ENCODE measurements at regions not wholly inside any gene's neighbourhood (a gene's known extent, or its start where the extent isn't known, plus 50 kb on each side); places are given as distances from the start of the nearest gene placed in this dataset.
"Not testable (repeated sequence)": the region's sequence is repeated elsewhere in the genome, so short reads cannot be mapped to it uniquely, and the experiment has no call there.

GRCh38 chrX:121876305-121876704 lies 828.9 kb downstream of the GLUD2 start:
- TF ChIP-seq CTCF (IDR thresholded peaks at IDR 0.05; ENCODE audit: insufficient read depth, low read length, severe bottlenecking) = no peak
- Histone ChIP-seq H3K27me3 (ENCODE audit: control insufficient read depth, insufficient read depth, low read length) (no peaks in the 10 kb centered on the region), H3K4me3 (ENCODE audit: low read depth, low read length) (no peak overlapping the region), H3K36me3 (ENCODE audit: control insufficient read depth, insufficient read depth, low read length) (no peaks in the 10 kb centered on the region)
- no peak for FAIRE-seq
- peak; percentile 54 for DNase-seq (ENCODE audit: low read depth)

GRCh38 chrX:121877337-121877736 lies 829.9 kb downstream of the GLUD2 start:
- DNase-seq (ENCODE audit: low read depth); FAIRE-seq; H3K36me3 ChIP-seq (ENCODE audit: control insufficient read depth, insufficient read depth, low read length): not testable (repeated sequence)

DNA sequence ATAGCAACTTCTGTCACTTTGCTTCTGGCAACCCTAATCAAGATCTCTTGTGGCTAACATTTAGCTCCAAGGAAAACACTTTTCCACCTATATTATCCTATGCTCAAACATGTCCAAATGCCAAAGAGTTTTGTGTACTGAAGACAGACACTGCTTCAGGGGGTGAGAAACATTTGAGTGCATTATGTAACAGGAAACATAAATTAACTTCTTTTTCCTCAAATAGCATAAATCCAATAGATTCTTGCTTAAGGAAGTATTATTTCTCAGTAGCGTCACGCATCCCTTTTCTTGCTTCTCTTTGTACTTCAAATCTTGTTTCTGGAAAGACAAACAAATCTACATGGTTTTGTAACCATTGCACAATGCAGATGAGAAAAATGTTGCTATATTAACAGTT lies 839.1 kb downstream of the GLUD2 start:
- no peaks in the 10 kb centered on the region for H3K27me3 ChIP-seq (ENCODE audit: control insufficient read depth, insufficient read depth, low read length)
- no peak for TF ChIP-seq CTCF (IDR thresholded peaks at IDR 0.05; ENCODE audit: insufficient read depth, low read length, severe bottlenecking)
- peak; percentile 36 for DNase-seq (ENCODE audit: low read depth)
- no peak overlapping the region for H3K4me3 ChIP-seq (ENCODE audit: low read depth, low read length)
- no peaks in the 10 kb centered on the region for H3K36me3 ChIP-seq (ENCODE audit: control insufficient read depth, insufficient read depth, low read length)
- FAIRE-seq = no peak

More at GRCh38 chrX:121877337-121877736, 829.9 kb downstream of the GLUD2 start:
- H3K27me3 ChIP-seq (ENCODE audit: control insufficient read depth, insufficient read depth, low read length); H3K4me3 ChIP-seq (ENCODE audit: low read depth, low read length): not testable (repeated sequence)

GRCh38 chrX:121894756-121895155 lies 847.3 kb downstream of the GLUD2 start:
- DNase-seq (ENCODE audit: low read depth) (no peak), FAIRE-seq (no peak)
- no peak for TF ChIP-seq CTCF (IDR thresholded peaks at IDR 0.05; ENCODE audit: insufficient read depth, low read length, severe bottlenecking)
- Histone ChIP-seq H3K4me3 (ENCODE audit: low read depth, low read length) (no peak overlapping the region), H3K27me3 (ENCODE audit: control insufficient read depth, insufficient read depth, low read length) (no peaks in the 10 kb centered on the region), H3K36me3 (ENCODE audit: control insufficient read depth, insufficient read depth, low read length) (no peaks in the 10 kb centered on the region)

DNA sequence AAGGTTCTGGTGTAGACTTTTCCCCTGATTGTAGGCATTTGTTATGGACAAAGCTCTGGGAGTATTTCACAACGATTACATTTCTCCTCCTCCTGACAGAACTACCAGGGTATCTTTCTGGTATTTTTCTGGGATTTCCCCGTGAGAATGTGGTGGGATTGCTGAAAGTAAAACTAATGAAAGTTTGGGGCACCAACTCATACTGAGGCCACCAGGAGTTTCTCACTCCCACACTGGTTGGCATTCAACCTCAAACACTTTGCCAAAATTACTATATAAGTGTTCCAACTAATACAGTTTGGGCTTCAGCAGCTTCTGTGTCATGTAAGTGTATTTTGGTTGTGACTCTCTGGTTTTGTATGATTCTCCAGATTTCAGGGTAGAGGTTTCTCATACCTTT lies 855.1 kb downstream of the GLUD2 start:
- FAIRE-seq = no peak
- DNase-seq (ENCODE audit: low read depth) = no peak

GRCh38 chrX:121903961-121904360 lies 856.6 kb downstream of the GLUD2 start:
- FAIRE-seq = no peak
- Histone ChIP-seq H3K27me3 (ENCODE audit: control insufficient read depth, insufficient read depth, low read length) (no peaks in the 10 kb centered on the region), H3K36me3 (ENCODE audit: control insufficient read depth, insufficient read depth, low read length) (no peaks in the 10 kb centered on the region), H3K4me3 (ENCODE audit: low read depth, low read length) (no peak overlapping the region)
- TF ChIP-seq CTCF (IDR thresholded peaks at IDR 0.05; ENCODE audit: insufficient read depth, low read length, severe bottlenecking) = no peak
- DNase-seq (ENCODE audit: low read depth) = no peak

More for the DNA sequence above, 855.1 kb downstream of the GLUD2 start:
- Histone ChIP-seq H3K27me3 (ENCODE audit: control insufficient read depth, insufficient read depth, low read length) (no peaks in the 10 kb centered on the region), H3K36me3 (ENCODE audit: control insufficient read depth, insufficient read depth, low read length) (no peaks in the 10 kb centered on the region), H3K4me3 (ENCODE audit: low read depth, low read length) (no peak overlapping the region)
- TF ChIP-seq CTCF (IDR thresholded peaks at IDR 0.05; ENCODE audit: insufficient read depth, low read length, severe bottlenecking) = no peak
